Activated CD4-positive, alpha-beta T cell treated with anti-CD3 and anti-CD28 coated beads, Interleukin-2, amount 50 U/mL, for 4 hours (primary cell): ENCODE measurements at regions not wholly inside any gene's neighbourhood (a gene's known extent, or its start where the extent isn't known, plus 50 kb on each side); places are given as distances from the start of the nearest gene placed in this dataset.

Experiments
- DNase-seq, 2 experiments: peaks; one replicate each; pipeline ENCODE4 v3.0.0-alpha.2; 2020

DNA sequence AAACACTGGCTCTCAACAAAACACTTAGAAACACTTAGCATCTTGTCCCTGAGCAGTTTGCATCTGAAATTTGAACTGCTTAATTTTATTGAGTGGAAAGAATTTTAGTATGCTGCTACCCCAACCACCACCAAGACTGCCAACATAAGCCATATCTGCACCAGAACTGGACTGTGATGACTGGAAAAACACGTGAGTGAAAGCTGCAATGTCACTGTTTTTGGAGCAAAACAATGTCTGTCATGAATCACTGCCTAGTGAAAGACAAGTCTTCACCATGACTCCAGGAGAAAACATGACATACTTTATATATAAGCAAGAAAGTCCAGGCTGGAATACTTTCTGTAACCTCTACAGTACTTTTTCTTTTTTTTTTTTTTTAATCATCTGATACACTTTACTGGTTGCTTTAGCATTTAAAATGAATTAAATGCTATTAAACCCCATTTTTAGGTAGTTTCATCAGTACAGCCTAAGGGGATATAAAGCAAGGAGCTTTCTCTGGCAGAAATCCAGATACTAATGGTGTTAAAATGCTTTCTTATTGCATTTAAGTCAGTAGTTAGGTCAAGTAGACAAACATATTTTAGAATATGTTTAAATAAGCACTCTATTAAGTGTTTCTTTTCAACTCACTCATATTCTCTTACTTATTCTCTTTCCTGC is 2129.4 kb upstream of the PIK3C3 start:
- DNase-seq = no peak

DNA sequence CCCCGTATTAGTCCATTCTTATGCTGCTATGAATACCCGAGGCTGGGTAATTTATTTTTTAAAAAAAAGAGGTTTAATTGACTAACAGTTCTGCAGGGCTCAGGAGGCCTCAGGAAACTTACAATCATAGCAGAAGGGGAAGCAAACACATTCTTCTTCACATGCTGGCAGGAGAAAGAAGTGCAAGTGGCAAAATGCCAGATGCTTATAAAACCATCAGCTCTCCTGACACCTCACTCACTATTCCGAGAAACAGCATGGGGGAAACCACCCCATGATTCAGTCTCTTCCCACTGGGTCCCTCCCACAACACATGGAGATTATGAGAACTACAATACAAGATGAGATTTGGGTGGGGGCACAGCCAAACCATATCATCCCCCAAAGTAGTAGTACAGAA is 2148.5 kb upstream of the PIK3C3 start:
- no peak for DNase-seq

DNA sequence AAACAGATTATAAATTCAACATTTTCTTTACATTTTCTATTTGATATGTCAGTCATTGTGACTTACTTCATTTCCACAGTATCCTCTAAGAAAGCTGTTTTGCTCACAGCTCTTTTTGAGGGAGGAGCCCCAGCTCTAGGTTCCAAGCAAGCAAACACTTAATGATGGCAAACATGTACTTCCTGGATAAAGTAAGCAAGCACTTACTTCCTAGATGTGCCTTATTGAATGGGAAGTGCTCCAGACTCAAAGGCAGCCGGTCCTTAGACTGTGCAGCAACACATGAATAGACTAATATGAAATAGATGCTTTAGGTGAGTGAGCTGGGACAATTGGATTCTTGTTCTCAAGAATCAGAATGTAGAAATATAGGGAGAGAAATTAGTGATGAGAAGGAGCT is 2149.8 kb upstream of the PIK3C3 start:
- no peak for DNase-seq

DNA sequence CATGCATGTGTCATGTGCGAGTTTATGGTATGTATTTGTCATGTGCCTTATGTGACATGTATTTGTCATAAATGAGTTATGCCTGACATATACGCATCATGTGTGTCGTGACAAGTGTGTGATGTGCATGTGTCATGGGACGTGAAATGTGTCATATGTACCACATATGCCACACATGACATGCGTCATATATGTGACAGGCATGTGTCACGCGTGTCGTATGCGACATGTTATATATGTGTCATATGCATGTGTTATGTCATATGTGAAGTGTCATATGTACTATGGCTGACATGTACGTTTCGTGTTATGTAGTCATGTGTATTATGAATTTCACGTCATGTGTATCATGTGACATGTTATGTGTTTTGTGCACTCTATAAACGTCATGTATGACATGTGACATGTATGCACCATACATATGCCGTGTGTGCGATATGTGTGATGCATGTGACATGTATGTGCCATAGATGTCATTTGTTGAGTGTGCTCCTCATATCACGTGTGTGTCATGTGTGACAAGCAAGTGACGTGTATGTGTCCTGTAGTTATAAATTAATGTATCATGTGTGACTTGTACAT is 2152.3 kb upstream of the PIK3C3 start:
- no peak for DNase-seq

DNA sequence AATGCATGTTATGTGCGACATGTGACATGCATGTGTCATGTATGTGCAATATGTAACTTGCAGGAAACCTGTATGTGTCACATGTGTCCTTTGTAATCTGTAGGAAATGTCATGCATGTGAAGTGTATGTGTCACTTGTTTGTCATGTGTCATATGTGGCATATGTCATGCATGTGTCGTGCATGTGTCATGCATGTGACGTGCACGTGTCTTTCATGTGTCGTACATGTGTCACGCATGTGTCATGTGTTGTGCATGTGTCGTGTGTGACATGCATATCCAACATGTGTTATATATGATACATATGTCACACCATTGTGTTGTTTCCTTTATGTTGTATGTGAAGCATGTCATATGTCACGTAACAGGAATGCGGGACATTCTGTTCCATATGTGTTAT is 2153.2 kb upstream of the PIK3C3 start:
- no peak for DNase-seq

DNA sequence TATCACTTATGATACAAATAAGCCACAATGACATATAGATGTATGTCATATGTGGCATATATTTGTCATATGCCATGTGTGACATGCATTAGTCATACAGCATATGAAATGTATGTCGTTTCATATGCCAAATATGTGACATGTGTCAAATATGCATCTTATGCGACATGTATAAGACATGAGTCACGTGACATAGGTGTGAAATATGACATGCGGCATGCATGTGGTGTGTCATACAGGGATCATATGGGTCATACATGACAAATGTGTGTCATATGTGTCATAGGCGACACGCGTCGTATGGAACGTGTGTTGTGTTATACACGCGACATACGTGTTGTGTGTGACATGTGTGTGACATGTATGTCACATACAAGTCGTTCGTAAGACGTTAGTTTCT is 2154.0 kb upstream of the PIK3C3 start:
- DNase-seq = no peak

DNA sequence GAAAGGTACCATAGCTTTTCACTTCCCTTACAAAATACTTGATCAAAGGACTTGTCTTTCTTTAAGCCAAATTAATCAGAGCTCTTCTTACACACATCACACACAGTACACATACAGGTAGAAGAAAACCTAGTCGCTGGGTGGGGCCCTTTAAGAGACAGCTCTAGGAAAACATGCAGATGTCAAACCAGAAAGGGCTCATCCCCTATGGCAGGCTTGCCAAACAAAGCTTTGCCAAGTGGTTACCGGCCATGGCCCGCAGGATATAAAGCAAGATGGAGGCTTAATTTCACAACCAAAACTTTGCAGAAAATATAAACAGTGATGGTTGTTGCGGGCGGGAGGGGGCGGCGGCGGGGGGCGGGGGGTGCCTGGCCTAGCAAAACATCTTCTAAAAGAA is 2156.0 kb upstream of the PIK3C3 start:
- DNase-seq = no peak

DNA sequence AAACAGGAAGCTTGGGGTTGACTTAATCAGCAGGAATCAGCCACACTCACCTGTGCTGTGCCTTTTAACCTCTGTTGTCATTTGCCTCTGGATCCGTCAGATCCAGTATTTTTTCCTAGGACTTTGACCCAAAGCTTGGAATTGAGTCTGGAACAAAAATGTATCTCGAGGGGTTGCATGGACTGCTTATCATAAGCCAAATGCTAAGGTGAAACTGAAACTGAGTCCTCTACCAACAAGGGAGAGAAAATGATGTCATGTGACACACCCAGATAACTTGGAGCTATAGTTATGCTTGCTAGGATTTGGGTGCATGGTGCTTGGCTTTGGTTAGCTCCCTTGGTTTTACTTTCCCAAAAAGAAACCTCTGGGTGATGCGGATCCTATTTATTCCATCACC is 2158.6 kb upstream of the PIK3C3 start:
- no peak for DNase-seq

DNA sequence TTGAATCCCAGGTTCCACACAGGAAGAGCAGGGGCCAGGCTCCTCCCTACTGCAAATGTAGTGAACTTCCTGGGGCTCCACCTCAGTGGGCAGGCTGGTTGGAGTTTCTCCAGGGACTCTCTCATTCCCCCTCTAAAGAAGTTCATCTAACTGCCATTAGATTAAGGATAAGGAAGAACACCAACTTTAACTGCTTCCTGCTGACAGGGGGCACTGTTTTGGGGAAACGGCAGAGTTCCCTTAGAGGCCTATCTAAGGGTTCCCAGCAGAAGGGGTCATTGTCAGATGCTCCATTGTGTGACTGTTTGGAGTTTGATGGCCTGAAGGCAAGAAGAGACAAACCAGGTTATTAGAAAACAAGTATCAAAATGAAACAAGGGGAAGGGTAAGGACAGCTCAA is 2159.7 kb upstream of the PIK3C3 start:
- no peak for DNase-seq

DNA sequence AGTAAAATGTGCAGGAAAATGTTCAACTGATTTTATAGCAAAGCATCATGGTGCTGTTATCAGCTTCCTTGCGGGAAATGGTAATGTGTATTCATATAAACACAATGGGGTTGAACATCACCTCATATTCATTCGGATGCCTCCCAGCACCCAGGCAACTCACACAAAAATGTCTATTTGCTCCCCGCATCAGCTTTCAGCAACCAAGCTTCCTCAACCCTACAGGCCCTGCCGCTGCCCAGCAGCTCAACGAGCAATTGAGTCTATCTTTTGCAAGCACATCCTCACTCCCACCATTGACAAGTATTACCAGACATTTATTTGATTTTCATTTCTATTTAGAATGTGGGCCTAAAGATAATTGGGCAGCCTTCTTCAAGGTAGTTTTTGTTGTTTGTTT is 2161.4 kb upstream of the PIK3C3 start:
- no peak for DNase-seq

DNA sequence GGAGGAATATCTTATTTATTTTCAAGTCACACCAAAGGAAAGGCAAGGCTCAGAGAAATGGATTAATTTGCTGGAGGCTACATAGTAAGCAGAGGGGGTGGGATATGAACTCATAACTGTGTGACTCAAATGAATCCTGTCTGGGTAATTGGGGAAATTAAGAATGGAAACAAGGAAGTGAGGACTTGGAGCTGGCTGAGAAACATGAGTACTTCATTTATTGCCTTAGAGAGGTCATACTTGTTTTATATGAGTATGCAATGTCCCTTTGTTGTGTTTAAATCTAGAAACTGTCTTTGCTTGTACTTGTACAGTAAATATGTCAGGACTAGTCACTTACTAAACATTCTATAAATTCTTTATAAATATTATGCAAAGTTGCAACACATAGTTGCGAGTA is 2166.7 kb upstream of the PIK3C3 start:
- DNase-seq = no peak

DNA sequence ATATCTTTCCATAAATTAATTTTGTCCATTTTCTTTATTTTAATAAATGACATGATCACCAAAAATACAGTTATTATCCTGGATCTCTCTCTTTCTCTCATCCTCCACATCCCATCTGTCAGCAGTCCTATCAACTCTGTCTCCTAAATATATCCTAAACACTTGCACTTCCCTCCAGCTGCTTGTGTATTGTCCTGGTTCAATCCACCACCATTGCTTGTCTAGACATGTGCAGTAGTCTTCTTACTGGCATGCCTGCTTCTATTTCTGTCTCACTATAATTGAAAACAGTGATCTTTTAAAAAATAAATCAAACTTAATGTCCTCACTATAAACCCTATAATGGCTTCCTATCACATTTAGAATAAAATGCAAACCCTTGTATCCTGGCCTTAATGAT is 2168.6 kb upstream of the PIK3C3 start:
- no peak for DNase-seq

DNA sequence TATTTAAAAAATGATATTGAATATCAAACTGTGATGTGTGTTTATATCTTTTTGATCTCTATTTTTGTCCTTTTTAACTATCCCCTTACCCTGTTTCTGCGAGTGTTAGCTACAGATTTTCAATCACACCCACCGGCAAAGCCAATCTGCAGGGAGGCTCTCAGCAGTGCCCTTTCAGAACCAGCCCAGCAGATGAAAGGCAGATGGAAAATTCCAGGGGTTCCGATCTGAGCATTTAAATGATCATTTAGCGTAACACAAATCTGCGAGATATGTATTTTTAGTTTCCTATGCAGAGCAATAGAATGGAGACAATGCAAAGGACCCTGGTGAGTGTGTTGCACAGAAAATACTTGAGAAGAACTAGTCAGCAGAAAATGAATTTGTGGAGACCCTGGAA is 2170.5 kb upstream of the PIK3C3 start:
- DNase-seq = no peak

DNA sequence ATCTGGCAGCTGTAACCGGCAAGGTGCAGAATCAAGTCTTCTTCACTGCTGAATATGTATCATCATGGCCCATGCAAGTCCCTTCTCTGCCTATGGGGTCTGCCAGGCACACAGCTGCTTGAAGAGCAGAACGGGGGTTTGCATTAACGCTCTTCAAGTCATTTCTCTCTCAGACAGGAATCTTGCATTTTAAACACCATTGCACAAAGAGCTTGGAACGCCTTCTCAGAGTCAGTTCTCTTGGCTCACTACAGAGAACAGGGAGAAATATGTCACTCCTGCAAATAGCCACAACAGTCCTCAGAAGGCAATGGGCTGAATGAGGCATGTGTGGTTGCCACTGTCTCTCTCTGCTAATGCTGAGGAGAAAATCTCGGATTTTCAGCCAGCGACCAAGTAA is 2173.5 kb upstream of the PIK3C3 start:
- DNase-seq = no peak

DNA sequence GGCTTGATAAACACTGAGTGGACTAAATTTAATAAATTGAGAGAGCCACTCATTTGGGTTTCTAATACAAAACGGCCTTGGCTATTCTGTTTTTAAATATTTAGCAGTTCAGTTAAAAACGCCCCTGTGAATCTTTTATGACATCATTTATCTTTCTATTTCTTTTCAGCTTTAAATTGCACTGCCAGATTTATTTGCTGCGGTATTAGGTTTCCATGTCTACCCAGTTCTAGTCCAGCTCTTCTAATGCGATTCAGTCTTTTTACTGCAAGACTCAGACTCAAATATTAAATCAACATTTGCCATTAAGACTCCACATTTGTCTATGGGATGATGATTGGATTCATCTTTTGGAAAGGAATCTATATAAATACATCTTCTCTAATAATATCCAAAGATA is 2174.3 kb upstream of the PIK3C3 start:
- DNase-seq = no peak

DNA sequence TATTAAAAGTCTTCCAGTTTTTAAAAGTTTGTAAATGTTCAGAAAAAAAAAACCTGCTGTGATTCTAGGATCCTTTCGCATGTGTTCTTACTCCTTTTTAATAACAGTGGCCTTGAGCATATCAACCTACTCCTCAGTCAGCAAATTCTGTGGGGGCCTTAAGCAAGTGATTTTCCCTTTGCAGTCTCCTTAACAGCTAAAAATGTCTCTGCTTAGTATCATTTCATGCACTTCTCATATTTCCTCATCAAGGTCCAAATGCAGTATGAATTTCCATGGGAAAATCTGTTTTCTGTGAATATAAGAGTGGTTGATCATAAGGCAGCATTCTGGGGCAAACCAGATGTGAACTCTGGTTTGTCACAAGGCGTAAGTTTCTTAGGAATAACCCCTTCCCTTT is 2175.1 kb upstream of the PIK3C3 start:
- DNase-seq = no peak

DNA sequence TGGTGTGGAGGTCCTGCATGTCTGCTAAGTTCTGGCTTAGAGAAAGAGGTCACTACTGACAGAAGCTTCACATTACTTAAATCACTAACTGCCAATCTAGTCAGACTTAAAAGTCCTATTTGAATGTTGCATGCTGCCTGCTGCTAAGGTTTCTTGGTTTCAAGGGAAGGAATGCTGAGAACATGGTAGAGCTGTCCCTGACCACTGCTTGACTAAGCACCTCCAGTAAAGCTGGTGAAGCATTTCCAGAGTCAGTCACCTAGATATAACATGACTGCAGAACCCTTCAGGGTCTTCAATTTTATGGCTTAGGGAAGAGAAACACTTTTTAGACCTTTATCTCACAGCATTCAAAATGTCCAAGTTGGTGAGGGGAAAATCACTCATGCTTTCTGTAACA is 2178.3 kb upstream of the PIK3C3 start:
- no peak for DNase-seq

DNA sequence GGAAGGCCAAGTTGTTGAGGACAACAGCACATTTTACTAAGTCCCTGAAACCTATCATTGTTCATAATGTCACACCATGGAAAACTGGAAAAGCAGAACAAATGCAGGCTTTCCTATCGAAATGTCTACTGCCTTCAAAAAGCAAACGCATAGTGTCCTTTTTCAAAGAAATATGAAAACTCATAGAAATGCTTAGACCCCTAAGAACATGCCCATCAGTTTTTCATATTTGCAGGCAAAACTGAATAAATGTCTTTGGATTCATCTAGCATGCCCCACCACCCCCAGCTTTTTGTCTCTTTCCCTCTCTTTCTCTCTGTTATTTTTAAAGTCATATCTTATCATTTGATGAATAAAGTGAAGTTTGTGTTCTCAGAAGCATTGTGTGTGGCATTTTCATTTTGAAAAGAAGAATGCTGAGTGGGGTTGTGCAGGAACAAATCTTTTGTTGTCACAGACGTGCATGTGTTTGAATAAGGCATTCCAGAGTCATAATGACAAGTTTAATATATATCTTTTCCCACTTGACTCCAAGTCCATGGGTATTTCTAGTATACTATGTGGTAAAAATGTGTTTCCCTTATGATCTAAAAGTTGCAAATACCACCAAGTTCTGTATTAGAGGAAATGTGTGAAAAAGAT is 2180.0 kb upstream of the PIK3C3 start:
- no peak for DNase-seq

DNA sequence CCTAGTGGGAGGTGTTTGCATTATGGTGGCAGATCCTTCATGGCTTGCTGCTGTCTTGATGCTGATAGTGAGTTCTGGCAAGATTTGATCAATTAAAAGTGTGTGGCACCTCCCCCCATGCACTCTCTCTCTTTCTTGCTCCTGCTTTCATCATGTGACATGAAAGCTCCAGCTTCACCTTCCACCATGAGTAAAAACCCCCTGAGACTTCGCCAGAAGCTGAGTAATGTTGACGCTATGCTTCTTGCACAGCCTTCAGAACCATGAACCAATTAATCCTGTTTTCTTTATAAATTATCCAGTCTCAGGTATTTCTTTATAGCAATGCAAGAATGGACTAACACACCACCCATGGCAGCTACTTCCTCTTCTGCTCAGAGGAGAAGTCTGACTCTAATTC is 2181.4 kb upstream of the PIK3C3 start:
- no peak for DNase-seq

DNA sequence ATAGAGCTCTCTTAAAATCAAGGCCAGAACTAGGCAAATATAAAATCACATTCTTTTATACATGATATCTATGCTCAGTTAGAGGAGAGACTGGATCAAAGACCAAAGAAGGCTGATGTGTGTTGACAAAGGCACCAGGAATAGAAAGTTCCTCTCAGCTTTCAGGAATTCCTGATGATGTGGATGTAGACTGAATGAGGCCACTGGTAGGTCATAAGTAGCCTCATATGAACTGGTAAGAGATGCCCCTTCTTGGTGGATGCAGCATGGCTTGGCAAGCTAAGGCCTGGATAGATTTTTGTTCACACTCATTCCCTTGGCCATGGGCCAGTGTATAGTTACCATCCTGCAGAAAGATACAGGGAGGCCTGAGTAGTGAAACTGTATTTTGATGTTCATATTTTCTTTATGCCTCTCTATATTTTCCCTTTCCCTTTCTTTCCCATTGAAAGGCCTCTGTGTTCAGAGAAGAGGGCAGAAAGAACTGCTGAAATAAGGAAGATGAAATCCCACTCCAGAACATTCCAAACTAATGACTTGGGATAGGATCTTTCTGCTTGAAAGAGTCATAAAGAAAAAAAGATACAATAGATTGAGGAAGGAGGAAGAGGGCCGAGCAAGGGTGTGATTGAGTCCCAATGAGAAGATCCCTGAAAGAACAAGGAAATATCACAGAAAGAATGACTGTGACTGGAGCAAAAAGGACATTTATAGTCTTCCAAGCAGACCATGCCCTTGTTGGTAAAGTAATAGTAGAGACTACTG is 2182.7 kb upstream of the PIK3C3 start:
- DNase-seq = no peak

DNA sequence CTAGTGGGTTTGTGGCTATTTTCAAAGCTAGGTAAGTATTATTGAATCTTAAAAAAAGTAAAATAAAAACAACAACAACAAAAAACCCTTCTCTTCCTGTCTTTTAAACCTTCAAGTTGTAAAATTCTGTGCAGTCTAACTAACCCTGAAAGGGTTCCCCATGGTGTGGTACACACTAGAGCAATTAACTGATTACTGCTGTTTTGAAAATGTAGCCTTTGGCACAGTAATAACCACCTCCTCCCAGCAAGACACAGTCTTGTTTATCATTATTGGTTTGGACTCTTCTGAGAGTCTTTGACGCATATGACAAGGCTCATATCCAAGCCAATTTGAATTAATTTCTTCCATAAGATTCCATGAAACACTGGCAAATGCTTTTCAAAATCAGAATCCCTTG is 2184.6 kb upstream of the PIK3C3 start:
- DNase-seq = no peak

DNA sequence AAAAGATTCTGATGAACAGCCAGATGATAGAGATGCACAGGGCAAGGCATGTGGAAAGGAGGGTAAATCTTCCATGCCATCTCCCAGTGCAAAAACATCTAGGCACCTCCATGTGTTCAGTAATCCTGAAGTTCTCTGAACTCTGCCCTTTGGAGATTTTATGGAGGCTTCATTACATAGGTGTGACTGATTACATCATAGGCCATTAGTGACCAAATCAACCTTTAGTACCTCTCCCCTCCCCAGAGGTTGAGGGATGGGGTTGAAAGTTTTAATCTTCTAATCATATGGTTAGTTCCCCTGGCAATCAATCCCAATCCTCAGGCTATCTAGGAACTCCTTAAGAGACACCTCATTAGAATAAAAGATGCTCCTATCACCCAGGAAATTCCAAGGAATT is 2190.2 kb upstream of the PIK3C3 start:
- DNase-seq = no peak

DNA sequence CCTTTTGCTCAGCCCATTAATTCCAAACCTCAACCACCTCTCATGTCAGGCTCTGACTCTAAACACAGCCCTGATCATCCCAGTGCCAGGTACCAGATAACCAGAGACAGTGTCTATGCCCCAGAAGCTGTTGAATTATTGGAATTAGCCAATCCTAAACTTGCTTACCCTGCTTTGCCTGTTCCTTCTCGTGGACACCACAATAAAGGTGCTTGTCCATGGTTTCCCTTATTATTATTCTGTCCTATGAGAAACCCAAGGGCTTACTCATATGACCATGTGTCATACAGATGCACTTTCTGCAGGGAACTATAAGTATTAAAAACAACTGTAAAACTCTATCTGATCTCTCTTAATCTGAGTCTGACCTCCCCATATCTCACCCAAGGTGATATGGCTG is 2193.8 kb upstream of the PIK3C3 start:
- no peak for DNase-seq

DNA sequence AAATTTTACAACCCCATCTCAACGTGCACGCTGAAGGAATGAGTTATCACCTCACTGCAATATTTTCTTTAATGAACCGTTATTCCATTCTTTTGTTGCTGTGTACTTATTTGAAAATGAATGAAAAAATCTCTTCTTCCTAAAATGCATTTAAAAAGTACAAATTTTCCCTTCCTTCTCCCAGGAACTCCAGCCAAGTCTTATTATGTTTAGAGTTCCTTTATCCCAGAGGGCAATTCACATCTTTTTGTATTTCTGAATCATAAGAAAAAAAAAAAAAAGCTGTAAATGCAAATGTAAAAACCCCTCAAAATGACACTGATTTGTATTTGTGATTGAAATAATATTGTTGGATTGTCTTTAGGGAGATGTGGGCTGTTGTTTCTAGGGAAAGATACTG is 2194.3 kb upstream of the CELF4 start:
- no peak for DNase-seq
